WTC11 (cell line): ENCODE measurements at regions not wholly inside any gene's neighbourhood (a gene's known extent, or its start where the extent isn't known, plus 50 kb on each side); places are given as distances from the start of the nearest gene placed in this dataset.

Source experiments
- ATAC-seq: fragments of 200-7000 bp; cut with Tn5 transposase; 2 replicates; pipeline ENCODE4 v1.10.0; 2021; ENCODE audit warnings: mild to moderate bottlenecking, moderate library complexity
- CTCF ChIA-PET: fragments of 300-600 bp; sonication (Branson Sonifier 250); formaldehyde crosslinking; loops from one replicate; lab custom pipeline; 2021; ENCODE audit warnings: antibody characterized with exemption; lab: Charles Lee
- POLR2A ChIA-PET: fragments of 350-600 bp; sonication (Branson Sonifier 250); formaldehyde crosslinking; loops from one replicate; lab custom pipeline; 2021; ENCODE audit warnings: antibody characterized with exemption; lab: Charles Lee
- DNase-seq: peaks from one replicate; pipeline ENCODE4 v3.0.0; 2021; ENCODE audit warnings: low spot score
- H3K27ac Mint-ChIP-seq: 2 replicates; pipeline ENCODE4 v1.8.0; 2021; ENCODE audit warnings: mixed read lengths
- H3K27me3 Mint-ChIP-seq: 2 replicates; pipeline ENCODE4 v1.8.0; 2021; ENCODE audit warnings: low read depth, mild to moderate bottlenecking, moderate library complexity, mixed read lengths
- H3K36me3 Mint-ChIP-seq: 2 replicates; pipeline ENCODE4 v1.8.0; 2021; ENCODE audit warnings: mixed read lengths
- H3K4me1 Mint-ChIP-seq: 2 replicates; pipeline ENCODE4 v1.8.0; 2022; ENCODE audit warnings: mixed read lengths
- H3K4me3 Mint-ChIP-seq: 2 replicates; pipeline ENCODE4 v1.8.0; 2021; ENCODE audit warnings: mild to moderate bottlenecking, moderate library complexity, mixed read lengths
- H3K9me3 Mint-ChIP-seq: 2 replicates; pipeline ENCODE4 v1.8.0; 2021; ENCODE audit warnings: mixed read lengths
- AR ChIP-seq: fragments of 250-450 bp; sonication (Bioruptor Pico); IDR thresholded peaks from 2 replicates; pipeline ENCODE4 v1.9.0; 2021; ENCODE audit warnings: mild to moderate bottlenecking
- CREM ChIP-seq: sonication (generic); formaldehyde crosslinking; IDR thresholded peaks from 2 replicates; pipeline ENCODE4 v1.8.1; 2022; ENCODE audit warnings: mild to moderate bottlenecking, missing genetic modification reagents, moderate library complexity
- EMX1 ChIP-seq: fragments of 250-450 bp; sonication (Bioruptor Pico); IDR thresholded peaks from 2 replicates; pipeline ENCODE4 v1.8.0; 2021; ENCODE audit warnings: mild to moderate bottlenecking
- FOXK1 ChIP-seq: sonication (generic); formaldehyde crosslinking; IDR thresholded peaks from 2 replicates; pipeline ENCODE4 v1.8.0; 2022; ENCODE audit warnings: mild to moderate bottlenecking, moderate library complexity, missing genetic modification reagents
- FOXP1 ChIP-seq: sonication (generic); formaldehyde crosslinking; IDR thresholded peaks from 2 replicates; pipeline ENCODE4 v1.8.0; 2022; ENCODE audit warnings: missing genetic modification reagents, mild to moderate bottlenecking, moderate library complexity, borderline replicate concordance
- GRHL2 ChIP-seq: fragments of 250-450 bp; sonication (Bioruptor Pico); IDR thresholded peaks from 2 replicates; pipeline ENCODE4 v1.8.0; 2022; ENCODE audit warnings: mild to moderate bottlenecking, moderate library complexity; ENCODE audit not compliant: insufficient replicate concordance, severe bottlenecking
- ZNF232 ChIP-seq: sonication (generic); formaldehyde crosslinking; IDR thresholded peaks from 2 replicates; pipeline ENCODE4 v1.8.0; 2022; ENCODE audit warnings: mild to moderate bottlenecking, missing genetic modification reagents
- ZNF281 ChIP-seq: sonication (generic); formaldehyde crosslinking; IDR thresholded peaks from 2 replicates; pipeline ENCODE4 v1.8.0; 2023; ENCODE audit warnings: mild to moderate bottlenecking, missing genetic modification reagents
- ZNF396 ChIP-seq: fragments of 250-450 bp; sonication (Bioruptor Pico); IDR thresholded peaks from 2 replicates; pipeline ENCODE4 v1.8.0; 2021; ENCODE audit warnings: mild to moderate bottlenecking, moderate library complexity, borderline replicate concordance
- ZNF423 ChIP-seq: fragments of 250-450 bp; sonication (Bioruptor Pico); IDR thresholded peaks from 2 replicates; pipeline ENCODE4 v2.1.2; 2022; ENCODE audit warnings: mild to moderate bottlenecking, moderate library complexity
- ZSCAN18 ChIP-seq: fragments of 250-450 bp; sonication (Bioruptor Pico); IDR thresholded peaks from 2 replicates; pipeline ENCODE4 v2.1.2; 2022; ENCODE audit warnings: mild to moderate bottlenecking, moderate library complexity
- TF ChIP-seq, protein P1 (sequence below): sonication (generic); formaldehyde crosslinking; IDR thresholded peaks from 2 replicates; pipeline ENCODE4 v1.8.0; 2023; ENCODE audit warnings: missing genetic modification reagents, mild to moderate bottlenecking, borderline replicate concordance
- TF ChIP-seq, protein P2 (sequence below): sonication (generic); formaldehyde crosslinking; IDR thresholded peaks from 2 replicates; pipeline ENCODE4 v1.8.1; 2022; ENCODE audit warnings: low read depth, mild to moderate bottlenecking, moderate library complexity, missing genetic modification reagents, borderline replicate concordance
- TF ChIP-seq, protein P3 (sequence below): fragments of 250-450 bp; sonication (Bioruptor Pico); IDR thresholded peaks from 2 replicates; pipeline ENCODE4 v1.9.0; 2021; ENCODE audit warnings: mild to moderate bottlenecking

DNA sequence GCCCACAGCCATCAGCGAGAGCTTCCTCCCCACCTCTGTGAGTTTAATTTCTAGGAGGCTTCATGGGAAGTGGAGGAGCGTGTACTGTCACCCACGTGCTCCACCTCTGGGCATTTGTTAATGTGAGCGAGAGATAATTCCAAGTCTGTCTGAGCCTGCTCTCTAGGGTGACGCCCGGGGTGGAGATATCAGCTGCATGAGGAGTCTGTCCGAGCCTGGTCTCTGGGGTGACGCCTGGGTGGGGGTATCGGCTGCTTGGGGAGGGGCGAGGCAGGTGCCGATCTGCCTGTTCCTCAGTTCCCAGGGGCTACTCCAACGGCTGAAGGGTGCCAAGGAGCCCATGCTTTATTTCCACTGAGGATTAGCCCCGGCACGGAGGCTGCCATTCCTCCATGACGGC lies 735.0 kb downstream of the BRD1 start:
- no peaks in the 10 kb centered on the region for H3K36me3 Mint-ChIP-seq
- peaks cover 5% of the 10 kb centered on the region for H3K9me3 Mint-ChIP-seq
- TF ChIP-seq, protein P1, sequence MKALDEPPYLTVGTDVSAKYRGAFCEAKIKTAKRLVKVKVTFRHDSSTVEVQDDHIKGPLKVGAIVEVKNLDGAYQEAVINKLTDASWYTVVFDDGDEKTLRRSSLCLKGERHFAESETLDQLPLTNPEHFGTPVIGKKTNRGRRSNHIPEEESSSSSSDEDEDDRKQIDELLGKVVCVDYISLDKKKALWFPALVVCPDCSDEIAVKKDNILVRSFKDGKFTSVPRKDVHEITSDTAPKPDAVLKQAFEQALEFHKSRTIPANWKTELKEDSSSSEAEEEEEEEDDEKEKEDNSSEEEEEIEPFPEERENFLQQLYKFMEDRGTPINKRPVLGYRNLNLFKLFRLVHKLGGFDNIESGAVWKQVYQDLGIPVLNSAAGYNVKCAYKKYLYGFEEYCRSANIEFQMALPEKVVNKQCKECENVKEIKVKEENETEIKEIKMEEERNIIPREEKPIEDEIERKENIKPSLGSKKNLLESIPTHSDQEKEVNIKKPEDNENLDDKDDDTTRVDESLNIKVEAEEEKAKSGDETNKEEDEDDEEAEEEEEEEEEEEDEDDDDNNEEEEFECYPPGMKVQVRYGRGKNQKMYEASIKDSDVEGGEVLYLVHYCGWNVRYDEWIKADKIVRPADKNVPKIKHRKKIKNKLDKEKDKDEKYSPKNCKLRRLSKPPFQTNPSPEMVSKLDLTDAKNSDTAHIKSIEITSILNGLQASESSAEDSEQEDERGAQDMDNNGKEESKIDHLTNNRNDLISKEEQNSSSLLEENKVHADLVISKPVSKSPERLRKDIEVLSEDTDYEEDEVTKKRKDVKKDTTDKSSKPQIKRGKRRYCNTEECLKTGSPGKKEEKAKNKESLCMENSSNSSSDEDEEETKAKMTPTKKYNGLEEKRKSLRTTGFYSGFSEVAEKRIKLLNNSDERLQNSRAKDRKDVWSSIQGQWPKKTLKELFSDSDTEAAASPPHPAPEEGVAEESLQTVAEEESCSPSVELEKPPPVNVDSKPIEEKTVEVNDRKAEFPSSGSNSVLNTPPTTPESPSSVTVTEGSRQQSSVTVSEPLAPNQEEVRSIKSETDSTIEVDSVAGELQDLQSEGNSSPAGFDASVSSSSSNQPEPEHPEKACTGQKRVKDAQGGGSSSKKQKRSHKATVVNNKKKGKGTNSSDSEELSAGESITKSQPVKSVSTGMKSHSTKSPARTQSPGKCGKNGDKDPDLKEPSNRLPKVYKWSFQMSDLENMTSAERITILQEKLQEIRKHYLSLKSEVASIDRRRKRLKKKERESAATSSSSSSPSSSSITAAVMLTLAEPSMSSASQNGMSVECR (CRISPR knock-in tag), result no peak
- TF ChIP-seq FOXP1 (no peak), GRHL2 (no peak), ZNF396 (CRISPR knock-in tag) (no peak), FOXK1 (CRISPR knock-in tag) (no peak), ZNF423 (CRISPR knock-in tag) (no peak), AR (no peak), ZNF281 (CRISPR knock-in tag) (no peak)
- TF ChIP-seq, protein P2, sequence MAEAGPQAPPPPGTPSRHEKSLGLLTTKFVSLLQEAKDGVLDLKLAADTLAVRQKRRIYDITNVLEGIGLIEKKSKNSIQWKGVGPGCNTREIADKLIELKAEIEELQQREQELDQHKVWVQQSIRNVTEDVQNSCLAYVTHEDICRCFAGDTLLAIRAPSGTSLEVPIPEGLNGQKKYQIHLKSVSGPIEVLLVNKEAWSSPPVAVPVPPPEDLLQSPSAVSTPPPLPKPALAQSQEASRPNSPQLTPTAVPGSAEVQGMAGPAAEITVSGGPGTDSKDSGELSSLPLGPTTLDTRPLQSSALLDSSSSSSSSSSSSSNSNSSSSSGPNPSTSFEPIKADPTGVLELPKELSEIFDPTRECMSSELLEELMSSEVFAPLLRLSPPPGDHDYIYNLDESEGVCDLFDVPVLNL, result no peak
- TF ChIP-seq, protein P3, sequence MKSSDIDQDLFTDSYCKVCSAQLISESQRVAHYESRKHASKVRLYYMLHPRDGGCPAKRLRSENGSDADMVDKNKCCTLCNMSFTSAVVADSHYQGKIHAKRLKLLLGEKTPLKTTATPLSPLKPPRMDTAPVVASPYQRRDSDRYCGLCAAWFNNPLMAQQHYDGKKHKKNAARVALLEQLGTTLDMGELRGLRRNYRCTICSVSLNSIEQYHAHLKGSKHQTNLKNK, result no peak
- no peak overlapping the region for H3K27ac Mint-ChIP-seq
- CTCF ChIA-PET, result interaction anchor here (1.0 kb wide), 1 partner anchor 46 kb away, joined by 3 read pairs; no protein-coding TSS in a partner anchor
- peaks cover 3% of the 10 kb centered on the region; the same call in 1 of the 2 replicates for H3K27me3 Mint-ChIP-seq
- no peak overlapping the region for H3K4me3 Mint-ChIP-seq
- DNase-seq (no peak), ATAC-seq (no peak)
- POLR2A ChIA-PET, result no interaction called here
- H3K4me1 Mint-ChIP-seq, result no peaks in the 10 kb centered on the region

GRCh38 chr22:49091917-49092545 lies 735.6 kb downstream of the BRD1 start:
- peaks cover 3% of the 10 kb centered on the region; the same call in 1 of the 2 replicates for H3K27me3 Mint-ChIP-seq
- H3K4me3 Mint-ChIP-seq, result no peak overlapping the region
- ChIA-PET POLR2A (interaction anchor here (0.6 kb wide), 2 partner anchors 16 to 214 kb away, joined by 3 to 5 read pairs; no protein-coding TSS in a partner anchor), CTCF (interaction anchor here (0.6 to 1.0 kb wide), 3 partner anchors 10 to 213 kb away, joined by 3 to 4 read pairs (median 4); no protein-coding TSS in a partner anchor)
- ATAC-seq (no peak; the same call in 1 of the 2 replicates), DNase-seq (no peak)
- no peak overlapping the region for H3K27ac Mint-ChIP-seq
- H3K9me3 Mint-ChIP-seq, result peaks cover 5% of the 10 kb centered on the region
- H3K4me1 Mint-ChIP-seq, result no peaks in the 10 kb centered on the region
- H3K36me3 Mint-ChIP-seq, result no peaks in the 10 kb centered on the region
- no peak for TF ChIP-seq CREM (CRISPR knock-in tag)
- TF ChIP-seq ZNF423 (CRISPR knock-in tag), result no peak
- no peak for TF ChIP-seq GRHL2
- TF ChIP-seq, protein P1 (CRISPR knock-in tag), result no peak
- no peak for TF ChIP-seq EMX1
- TF ChIP-seq ZNF232 (CRISPR knock-in tag), result no peak
- no peak for TF ChIP-seq ZSCAN18
